Small intestine (tissue), 7 donors: ENCODE measurements at regions not wholly inside any gene's neighbourhood (a gene's known extent, or its start where the extent isn't known, plus 50 kb on each side); places are given as distances from the start of the nearest gene placed in this dataset.
A peak's percentile ranks its signal among the peaks of the same experiment; 100 is the strongest.
"Not testable (repeated sequence)": the region's sequence is repeated elsewhere in the genome, so short reads cannot be mapped to it uniquely, and the experiment has no call there.

Experiments used
- DNase-seq, 2 donors: peaks; one replicate each; pipeline versions ENCODE4 v3.0.0 to v3.0.0-alpha.2; 2013
- FAIRE-seq: peaks from 2 replicates; lab custom pipeline; 2012; peaks lifted over from hg19 to GRCh38; lab: Jason Lieb, UNC
- H3K27ac ChIP-seq, 3 donors: one replicate each; pipeline ENCODE4 v1.5.1; 2013; ENCODE audit warnings: low read length in 2 of 3, mild to moderate bottlenecking in 2 of 3, control low read depth in 1 of 3, inconsistent platforms in 1 of 3, low read depth in 1 of 3, moderate library complexity in 1 of 3
- H3K27me3 ChIP-seq, 3 donors: one replicate each; pipeline ENCODE4 v1.6.1; 2013; ENCODE audit warnings: low read length in 3 of 3, inconsistent platforms in 1 of 3; ENCODE audit not compliant: control insufficient read depth in 3 of 3, insufficient read depth in 3 of 3
- H3K36me3 ChIP-seq, 3 donors: one replicate each; pipeline ENCODE4 v1.6.1; 2013; ENCODE audit warnings: low read length in 3 of 3, inconsistent platforms in 1 of 3, low read depth in 1 of 3, mild to moderate bottlenecking in 1 of 3, moderate library complexity in 1 of 3; ENCODE audit not compliant: control insufficient read depth in 3 of 3, insufficient read depth in 2 of 3
- H3K4me1 ChIP-seq, 3 donors: one replicate each; pipeline ENCODE4 v1.6.1; 2013; ENCODE audit warnings: low read length in 2 of 3, inconsistent platforms in 1 of 3, low read depth in 1 of 3, mild to moderate bottlenecking in 1 of 3, moderate library complexity in 1 of 3; ENCODE audit not compliant: control insufficient read depth in 3 of 3, insufficient read depth in 2 of 3
- H3K4me3 ChIP-seq, 3 donors: one replicate each; pipeline ENCODE4 v1.5.1; 2013; ENCODE audit warnings: low read length in 3 of 3, control low read depth in 1 of 3, inconsistent platforms in 1 of 3, low read depth in 1 of 3, mild to moderate bottlenecking in 1 of 3, moderate library complexity in 1 of 3
- H3K9me3 ChIP-seq, 2 donors: one replicate each; pipeline ENCODE4 v1.6.1; 2013; ENCODE audit warnings: low read depth in 1 of 2, low read length in 1 of 2; ENCODE audit not compliant: control insufficient read depth in 2 of 2, insufficient read depth in 1 of 2
- WGBS, 3 donors: extraction: QIAGEN DNeasy Blood & Tissue Kit; methylation state at CpG; one replicate each; pipeline ENCODE4 v1.1.7; 2013; 5-methylcytosine and 5-hydroxymethylcytosine counted together
- donor health status: healthy with polysubstance abuse.
- donor health status: control.
- donor health status: control.
- donor health status: Bipolar disorder and iron deficiency.
- donor health status: healthy.

DNA sequence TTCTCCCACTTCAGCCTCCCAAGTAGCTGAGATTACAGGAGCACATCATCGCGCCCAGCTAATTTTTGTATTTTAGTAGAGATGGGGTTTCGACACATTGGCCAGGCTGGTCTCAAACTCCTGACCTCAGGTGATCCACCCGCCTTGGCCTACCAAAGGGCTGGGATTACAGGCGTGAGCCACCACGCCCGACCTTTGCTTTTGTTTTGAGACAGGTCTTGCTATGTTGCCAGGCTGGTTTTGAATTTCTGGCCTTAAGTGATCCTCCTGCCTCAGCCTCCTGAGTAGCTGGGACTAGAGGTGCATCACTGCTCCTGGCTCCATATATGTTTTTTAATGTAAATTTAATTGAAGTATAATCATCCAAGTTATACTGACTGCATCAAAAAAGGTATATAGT lies 80.2 kb upstream of the NEK6 start:
- not testable (repeated sequence) for H3K9me3 ChIP-seq, DNase-seq, H3K36me3 ChIP-seq, FAIRE-seq, H3K4me1 ChIP-seq, H3K4me3 ChIP-seq, H3K27ac ChIP-seq
- 88 to 96% (median 90%) methylated on average over 7 of the region's 7 CpGs for WGBS, 3 donors
- H3K27me3 ChIP-seq, result peaks cover 0 to 17% (median 0%) of the 10 kb centered on the region in 3 donors

DNA sequence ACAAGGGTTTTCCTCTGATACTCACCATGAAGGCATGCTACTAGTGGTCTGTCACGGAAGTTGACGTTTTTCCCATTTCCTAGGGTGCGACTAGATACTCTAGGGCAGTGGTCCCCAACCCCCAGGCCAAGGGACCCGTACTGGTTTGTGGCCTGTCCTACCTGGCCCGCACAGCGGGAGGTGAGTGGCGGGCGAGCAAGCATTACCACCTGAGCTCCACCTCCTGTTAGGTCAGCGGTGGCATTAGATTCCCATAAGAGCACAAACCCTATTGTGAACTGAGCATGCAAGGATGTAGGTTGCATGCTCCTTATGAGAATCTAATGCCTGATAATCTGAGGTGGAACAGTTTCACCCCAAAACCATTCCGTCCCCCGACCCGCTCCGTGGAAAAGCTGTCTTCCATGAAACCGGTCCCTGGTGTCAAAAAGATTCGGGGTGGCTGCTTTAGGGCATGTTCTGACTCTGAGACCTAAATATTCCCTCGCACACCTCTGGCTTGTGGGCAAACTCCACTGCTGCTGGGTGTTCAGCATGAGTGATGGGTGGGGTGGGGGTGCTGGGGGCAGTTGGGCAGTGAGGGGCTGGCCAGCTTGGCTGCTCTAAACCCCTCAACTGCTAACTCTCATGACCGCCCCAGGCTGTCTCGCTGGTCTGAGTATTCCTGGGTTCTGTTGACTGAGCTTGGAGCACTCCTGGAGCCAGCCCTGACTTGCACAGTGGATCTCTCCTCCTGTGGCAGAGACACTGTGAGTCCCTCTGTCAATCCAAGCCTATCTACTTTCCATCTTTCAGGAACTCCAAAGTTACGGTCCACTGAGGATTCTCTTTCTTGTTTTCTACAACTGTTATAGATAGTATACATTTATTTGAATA lies 78.3 kb upstream of the NEK6 start:
- H3K27ac ChIP-seq, result no peak overlapping the region

DNA sequence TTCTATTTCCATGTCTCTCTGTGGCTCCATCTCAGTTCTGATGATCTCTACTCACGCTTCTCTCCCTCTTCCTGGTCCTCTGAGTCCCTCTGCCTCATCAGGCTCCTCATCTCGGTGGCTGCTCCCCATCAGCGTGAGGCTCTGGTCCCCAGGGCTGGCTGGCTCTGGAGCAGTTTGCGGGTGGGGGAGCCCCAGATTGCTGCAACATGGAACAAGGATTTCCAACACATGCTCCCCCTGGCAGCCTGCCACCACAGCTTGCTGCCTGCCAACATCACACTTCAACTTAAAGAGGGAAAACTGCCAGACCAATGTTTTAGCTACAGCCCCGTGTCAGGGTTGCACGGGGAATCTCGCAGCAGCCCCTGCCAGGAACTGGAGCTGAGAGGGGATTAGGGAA lies 77.2 kb upstream of the NEK6 start:
- H3K27me3 ChIP-seq, result peaks cover 0 to 13% (median 0%) of the 10 kb centered on the region in 3 donors
- FAIRE-seq, result no peak
- H3K4me1 ChIP-seq, result peaks cover 0 to 3% (median 0%) of the 10 kb centered on the region in 3 donors
- no peak overlapping the region for H3K27ac ChIP-seq
- DNase-seq, result peak; percentile 12 to 37
- no peak overlapping the region for H3K4me3 ChIP-seq
- no peaks in the 10 kb centered on the region for H3K36me3 ChIP-seq
- WGBS, 3 donors, result 16 to 23% (median 17%) methylated on average over 7 of the region's 7 CpGs
- peaks cover 2% of the 10 kb centered on the region in 2 donors for H3K9me3 ChIP-seq

More for the DNA sequence above, 78.3 kb upstream of the NEK6 start:
- no peaks in the 10 kb centered on the region for H3K36me3 ChIP-seq
- H3K27me3 ChIP-seq, result peaks cover 0 to 13% (median 0%) of the 10 kb centered on the region in 3 donors
- peaks cover 2% of the 10 kb centered on the region in 2 donors for H3K9me3 ChIP-seq
- peaks cover 0 to 3% (median 0%) of the 10 kb centered on the region in 3 donors for H3K4me1 ChIP-seq
- DNase-seq, result no peak
- no peak for FAIRE-seq
- no peak overlapping the region for H3K4me3 ChIP-seq
- 89 to 94% (median 90%) methylated on average over 19 of the region's 19 CpGs for WGBS, 3 donors

DNA sequence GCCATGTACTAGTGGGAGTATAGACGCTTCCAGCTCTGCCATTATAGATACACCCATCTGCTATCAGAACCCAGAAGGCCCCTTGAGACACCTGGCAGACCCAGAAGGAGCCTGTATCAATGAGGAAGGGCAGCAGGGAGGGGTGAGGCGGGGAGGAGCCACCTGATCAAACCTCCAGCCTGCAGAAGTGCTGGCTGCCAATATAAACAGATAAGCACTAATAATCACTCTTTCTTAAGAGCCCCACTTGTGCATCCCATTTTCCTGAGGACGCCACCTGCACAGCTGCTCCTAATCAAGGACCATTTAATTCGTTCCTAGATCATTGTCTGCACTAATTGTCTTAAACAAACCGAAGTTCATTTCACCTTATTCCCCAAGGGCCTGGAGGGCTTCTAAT lies 75.0 kb upstream of the NEK6 start:
- Histone ChIP-seq H3K9me3 (peaks cover 2% of the 10 kb centered on the region in 2 donors), H3K4me3 (no peak overlapping the region), H3K4me1 (peaks cover 0 to 3% (median 0%) of the 10 kb centered on the region in 3 donors), H3K36me3 (no peaks in the 10 kb centered on the region), H3K27ac (no peak overlapping the region), H3K27me3 (peaks cover 0 to 20% (median 0%) of the 10 kb centered on the region in 3 donors)
- 5 to 47% (median 23%) methylated on average over 5 of the region's 5 CpGs for WGBS, 3 donors
- FAIRE-seq, result no peak
- peak in 1 of 2 donors; percentile 56 for DNase-seq

DNA sequence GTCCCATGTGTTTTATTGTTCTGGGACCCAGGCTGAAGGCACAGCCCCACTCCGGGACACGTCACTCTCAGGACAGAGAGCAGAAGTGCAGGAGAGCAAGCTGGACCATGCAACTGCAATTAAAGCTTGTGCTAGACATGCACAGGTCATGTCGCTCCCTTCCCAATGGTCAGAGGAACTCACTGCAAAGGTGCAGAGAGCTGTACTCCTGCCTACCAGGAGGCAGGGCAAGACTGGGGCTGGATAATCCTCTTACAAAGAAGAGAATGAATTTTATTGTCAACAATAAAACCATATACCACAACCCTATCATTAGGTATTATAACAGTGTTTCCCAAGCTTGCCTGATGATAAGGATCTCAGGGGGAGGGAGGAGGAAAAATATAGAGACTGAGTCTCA lies 74.0 kb upstream of the NEK6 start:
- Histone ChIP-seq H3K36me3 (no peaks in the 10 kb centered on the region), H3K9me3 (peaks cover 2% of the 10 kb centered on the region in 2 donors), H3K4me1 (peaks cover 0 to 3% (median 0%) of the 10 kb centered on the region in 3 donors), H3K4me3 (no peak overlapping the region), H3K27ac (no peak overlapping the region), H3K27me3 (peaks cover 0 to 22% (median 0%) of the 10 kb centered on the region in 3 donors)
- WGBS, 3 donors, result 18 to 72% (median 49%) methylated on average over 3 of the region's 3 CpGs
- DNase-seq (peak in 1 of 2 donors; percentile 45), FAIRE-seq (no peak)

DNA sequence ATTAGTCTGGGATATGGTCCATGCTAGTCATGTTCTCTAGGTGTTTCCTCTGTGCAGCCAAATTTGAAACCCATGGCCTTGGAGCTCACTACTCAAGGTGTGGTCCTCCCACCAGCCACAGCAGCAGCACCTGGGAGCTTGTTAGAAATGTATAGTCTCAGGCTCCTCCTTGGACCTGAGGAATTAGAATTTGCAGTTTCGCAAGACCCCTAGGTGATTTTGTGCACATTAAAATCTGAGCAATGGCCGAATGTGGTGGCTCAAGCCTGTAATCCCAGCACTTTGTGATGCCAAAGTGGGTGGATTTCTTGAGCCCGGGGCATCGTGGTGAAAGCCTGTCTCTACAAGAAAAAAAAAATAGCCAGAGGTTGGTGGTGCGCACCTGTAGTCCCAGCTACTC lies 72.3 kb upstream of the NEK6 start:
- FAIRE-seq (no peak), DNase-seq (no peak)
- H3K4me1 ChIP-seq, result peaks cover 0 to 3% (median 0%) of the 10 kb centered on the region in 3 donors
- no peak overlapping the region for H3K27ac ChIP-seq
- peaks cover 0 to 19% (median 0%) of the 10 kb centered on the region in 3 donors for H3K27me3 ChIP-seq
- no peaks in the 10 kb centered on the region for H3K36me3 ChIP-seq
- H3K4me3 ChIP-seq, result no peak overlapping the region
- WGBS, 3 donors, result 91 to 94% (median 92%) methylated on average over 5 of the region's 5 CpGs
- peaks cover 2% of the 10 kb centered on the region in 2 donors for H3K9me3 ChIP-seq

DNA sequence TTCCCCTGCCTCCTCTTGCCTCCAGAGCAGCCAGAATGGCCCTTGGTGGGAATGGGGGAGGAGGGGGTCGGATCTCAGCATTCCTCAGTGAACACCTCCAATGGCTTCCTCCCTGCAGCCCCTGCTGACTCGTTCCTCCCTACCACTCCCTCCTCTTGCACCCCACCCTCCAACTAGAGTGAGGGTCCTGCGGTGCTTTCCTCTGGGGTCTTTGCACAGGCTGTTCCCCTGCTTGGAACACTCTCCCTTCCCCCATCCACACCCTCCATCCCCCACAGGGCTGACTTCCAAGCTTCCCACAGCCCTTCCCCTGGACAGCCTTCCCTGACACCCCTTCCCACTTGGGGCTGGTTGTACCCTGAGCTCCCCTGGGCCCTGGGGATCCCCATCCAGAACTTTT lies 70.4 kb upstream of the NEK6 start:
- FAIRE-seq, result no peak
- 67 to 90% (median 74%) methylated on average over 3 of the region's 3 CpGs for WGBS, 3 donors
- H3K9me3 ChIP-seq, result peaks cover 2% of the 10 kb centered on the region in 2 donors

DNA sequence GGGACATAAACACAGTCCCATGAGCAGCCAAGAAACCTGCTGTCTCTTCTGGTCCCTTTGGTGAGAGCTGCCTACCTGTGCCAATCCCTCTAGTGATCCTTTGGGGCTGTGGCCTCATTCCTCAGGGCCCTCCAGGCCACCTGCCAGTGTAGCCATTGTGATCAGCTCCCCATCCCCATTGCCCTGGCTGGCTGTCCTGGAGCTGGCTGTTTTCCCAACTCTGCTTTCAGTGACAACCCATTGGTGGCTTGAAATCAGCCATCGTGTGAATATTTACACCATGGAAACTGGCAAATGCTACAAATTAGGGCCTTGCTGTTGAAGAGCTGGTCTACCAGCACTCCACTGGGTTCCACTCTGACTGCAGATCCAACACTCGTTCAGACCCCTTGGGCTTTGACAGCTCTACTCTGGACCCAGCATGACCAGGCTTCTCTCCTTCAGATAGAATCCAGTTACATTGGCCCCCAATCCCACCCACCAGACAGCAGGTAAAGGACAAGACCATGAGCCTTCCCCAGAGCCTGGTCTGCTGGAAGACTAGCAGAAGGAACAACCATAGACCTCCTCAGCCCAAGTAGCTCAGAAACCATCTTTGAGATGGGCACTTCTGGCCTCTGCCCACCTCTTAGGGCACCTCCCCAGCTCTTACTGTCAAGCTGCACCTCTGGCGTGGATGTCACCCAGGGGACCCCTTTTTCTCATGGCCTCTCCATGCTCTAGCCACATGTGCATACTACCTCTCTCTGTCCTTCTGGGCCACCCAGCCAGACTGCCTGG lies 69.2 kb upstream of the NEK6 start:
- H3K36me3 ChIP-seq, result no peaks in the 10 kb centered on the region
- FAIRE-seq (no peak), DNase-seq (no peak)
- H3K4me1 ChIP-seq, result no peaks in the 10 kb centered on the region
- WGBS, 3 donors, result 79 to 96% (median 89%) methylated on average over 3 of the region's 3 CpGs
- peaks cover 0 to 11% (median 0%) of the 10 kb centered on the region in 3 donors for H3K27me3 ChIP-seq
- H3K4me3 ChIP-seq, result no peak overlapping the region
- H3K27ac ChIP-seq, result no peak overlapping the region
- H3K9me3 ChIP-seq, result peaks cover 2% of the 10 kb centered on the region in 2 donors

More for the DNA sequence above, 70.4 kb upstream of the NEK6 start:
- Histone ChIP-seq H3K36me3 (no peaks in the 10 kb centered on the region), H3K4me3 (no peak overlapping the region), H3K4me1 (peaks cover 0 to 3% (median 0%) of the 10 kb centered on the region in 3 donors), H3K27me3 (peaks cover 0 to 13% (median 0%) of the 10 kb centered on the region in 3 donors), H3K27ac (no peak overlapping the region)
- DNase-seq, result no peak
